ENCODE measurements at regions not wholly inside any gene's neighbourhood (a gene's known extent, or its start where the extent isn't known, plus 50 kb on each side); places are given as distances from the start of the nearest gene placed in this dataset.

DNA sequence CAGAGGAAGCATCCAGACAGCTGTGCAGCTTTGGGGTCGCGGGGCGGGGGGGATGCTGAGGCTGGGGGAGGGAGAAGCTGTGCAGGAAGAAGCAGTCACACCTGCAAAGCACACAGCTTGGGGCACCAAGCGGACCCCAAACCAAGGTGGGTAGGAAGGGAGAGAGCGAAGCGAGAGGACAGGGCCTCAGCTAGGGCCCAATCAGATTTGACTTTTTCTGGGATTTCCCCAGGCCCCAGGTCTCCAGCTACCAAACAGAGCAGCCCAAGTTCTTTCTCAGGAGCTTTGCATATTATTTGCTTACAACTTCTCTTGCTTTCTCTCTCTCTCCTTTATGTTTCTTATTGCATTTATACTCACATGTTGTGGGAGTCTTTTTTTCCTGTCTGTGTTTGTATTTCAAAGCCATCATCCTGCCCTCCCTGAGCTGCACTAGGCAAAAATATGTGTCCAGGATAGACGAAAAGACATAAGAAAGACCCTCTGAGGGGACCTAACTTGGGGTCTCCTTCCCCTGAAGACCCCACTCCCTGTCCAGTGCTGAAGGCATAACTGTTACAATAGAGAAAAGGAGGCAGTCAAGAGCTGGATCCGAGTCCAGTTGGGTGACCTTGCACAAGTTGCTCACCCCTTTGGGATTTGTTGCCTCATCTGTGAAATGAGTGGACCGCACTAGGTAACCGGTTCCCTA lies 50.6 kb upstream of the SMNDC1 start:
- DNase-seq = no peak
- TF ChIP-seq, protein P1, sequence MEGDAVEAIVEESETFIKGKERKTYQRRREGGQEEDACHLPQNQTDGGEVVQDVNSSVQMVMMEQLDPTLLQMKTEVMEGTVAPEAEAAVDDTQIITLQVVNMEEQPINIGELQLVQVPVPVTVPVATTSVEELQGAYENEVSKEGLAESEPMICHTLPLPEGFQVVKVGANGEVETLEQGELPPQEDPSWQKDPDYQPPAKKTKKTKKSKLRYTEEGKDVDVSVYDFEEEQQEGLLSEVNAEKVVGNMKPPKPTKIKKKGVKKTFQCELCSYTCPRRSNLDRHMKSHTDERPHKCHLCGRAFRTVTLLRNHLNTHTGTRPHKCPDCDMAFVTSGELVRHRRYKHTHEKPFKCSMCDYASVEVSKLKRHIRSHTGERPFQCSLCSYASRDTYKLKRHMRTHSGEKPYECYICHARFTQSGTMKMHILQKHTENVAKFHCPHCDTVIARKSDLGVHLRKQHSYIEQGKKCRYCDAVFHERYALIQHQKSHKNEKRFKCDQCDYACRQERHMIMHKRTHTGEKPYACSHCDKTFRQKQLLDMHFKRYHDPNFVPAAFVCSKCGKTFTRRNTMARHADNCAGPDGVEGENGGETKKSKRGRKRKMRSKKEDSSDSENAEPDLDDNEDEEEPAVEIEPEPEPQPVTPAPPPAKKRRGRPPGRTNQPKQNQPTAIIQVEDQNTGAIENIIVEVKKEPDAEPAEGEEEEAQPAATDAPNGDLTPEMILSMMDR (IDR thresholded peaks at IDR 0.05; ENCODE audit: unreplicated experiment) = no peak
- intact Hi-C loops (cut with micrococcal nuclease; ENCODE audit: unreplicated experiment) = loop anchor here (2.0 to 5.0 kb wide), 4 partner anchors 42 to 146 kb away; no protein-coding TSS in a partner anchor
- BruUV-seq (replicated peaks) = no TSS peak
- no peaks in the 10 kb centered on the region for H3K27me3 Mint-ChIP-seq (ENCODE audit: unreplicated experiment)
- H3K4me3 Mint-ChIP-seq (ENCODE audit: low read depth, unreplicated experiment) = no peak overlapping the region
- peaks cover 38% of the 10 kb centered on the region for H3K4me1 Mint-ChIP-seq (ENCODE audit: low read depth, unreplicated experiment)
- H3K36me3 Mint-ChIP-seq (ENCODE audit: insufficient read depth, unreplicated experiment) = no peaks in the 10 kb centered on the region
- H3K27ac Mint-ChIP-seq (ENCODE audit: unreplicated experiment) = no peak overlapping the region
- CTCF ChIA-PET = interaction anchor here (1.2 to 2.1 kb wide), 3 partner anchors 29 to 60 kb away, joined by 4 to 10 read pairs (median 7); no protein-coding TSS in a partner anchor
- H3K9me3 Mint-ChIP-seq (ENCODE audit: low read depth, unreplicated experiment) = no peaks in the 10 kb centered on the region

DNA sequence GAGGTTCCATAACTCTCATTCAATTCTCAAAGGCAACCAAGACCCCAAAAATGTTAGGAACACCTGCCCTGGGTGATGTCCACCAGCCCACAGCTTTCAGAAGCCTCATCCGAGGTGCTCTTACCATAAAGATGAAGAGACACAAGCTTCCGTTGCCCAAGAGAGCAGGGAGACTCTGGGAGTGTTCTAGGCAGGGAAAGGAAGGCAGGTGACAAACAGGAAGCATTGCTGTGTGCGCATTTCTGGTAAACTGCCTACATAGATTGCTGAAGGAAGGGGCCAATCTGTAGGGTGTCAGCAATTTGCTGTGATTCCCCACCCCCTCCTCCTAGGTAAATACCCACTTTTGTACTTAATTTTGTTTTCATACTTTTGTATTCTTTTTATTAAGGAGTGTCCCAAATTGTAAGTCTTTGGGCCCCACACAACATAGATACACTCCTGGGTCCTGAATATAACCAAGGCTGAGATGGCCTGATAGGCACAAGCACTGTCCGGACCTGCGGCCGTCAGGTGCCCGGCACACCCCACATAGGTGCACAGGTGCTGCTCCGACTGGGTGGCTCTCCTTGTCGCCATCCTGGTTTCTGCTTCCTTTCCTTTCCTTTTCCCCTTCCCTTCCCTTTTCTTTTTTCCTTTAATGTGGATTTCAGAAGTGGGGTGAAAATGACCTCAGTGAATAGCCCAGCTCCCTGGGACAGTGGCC lies 51.4 kb upstream of the SMNDC1 start:
- intact Hi-C loops (cut with micrococcal nuclease; ENCODE audit: unreplicated experiment) = loop anchor here (2.0 to 5.0 kb wide), 4 partner anchors 41 to 145 kb away; no protein-coding TSS in a partner anchor
- Mint-ChIP-seq H3K9me3 (ENCODE audit: low read depth, unreplicated experiment) (no peaks in the 10 kb centered on the region), H3K27ac (ENCODE audit: unreplicated experiment) (peak overlapping the region; percentile 5), H3K27me3 (ENCODE audit: unreplicated experiment) (no peaks in the 10 kb centered on the region), H3K36me3 (ENCODE audit: insufficient read depth, unreplicated experiment) (no peaks in the 10 kb centered on the region), H3K4me1 (ENCODE audit: low read depth, unreplicated experiment) (peaks cover 38% of the 10 kb centered on the region), H3K4me3 (ENCODE audit: low read depth, unreplicated experiment) (peak overlapping the region; percentile 9)
- CTCF ChIA-PET = interaction anchor here (1.2 to 2.1 kb wide), 3 partner anchors 30 to 60 kb away, joined by 3 to 10 read pairs (median 4); no protein-coding TSS in a partner anchor
- TF ChIP-seq, protein P1 (IDR thresholded peaks at IDR 0.05; ENCODE audit: unreplicated experiment) = no peak
- no TSS peak for BruUV-seq (replicated peaks)
- DNase-seq = no peak

DNA sequence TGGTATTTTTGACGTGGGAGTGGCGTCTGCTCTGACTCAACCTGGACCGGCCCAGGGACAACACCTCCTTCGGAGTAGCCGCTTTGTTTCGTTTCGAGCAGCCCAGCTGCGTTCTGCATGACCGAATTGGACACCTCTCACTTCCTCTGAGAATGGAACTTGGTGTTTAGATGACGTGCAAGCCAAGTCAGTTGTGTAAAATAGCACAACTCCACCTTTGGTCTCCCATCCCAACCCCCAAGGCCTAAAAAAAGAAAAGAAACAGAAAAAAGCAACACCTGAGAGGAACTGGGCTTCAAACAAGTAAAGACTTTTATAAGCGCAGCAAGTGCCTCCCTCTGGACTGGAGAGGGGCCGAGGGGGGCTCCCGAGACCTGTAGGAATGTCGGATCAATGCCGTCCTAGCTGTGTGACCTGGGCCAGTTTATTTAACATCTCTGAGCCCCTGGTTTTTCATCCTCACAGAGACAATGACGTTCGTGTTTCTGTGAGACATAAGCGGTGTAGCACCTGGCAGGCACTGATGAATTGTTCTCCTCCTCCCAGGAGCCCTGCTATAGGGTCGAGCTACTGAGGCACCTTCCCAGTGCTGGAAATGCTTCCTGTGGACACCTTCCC lies 52.0 kb upstream of the SMNDC1 start:
- DNase-seq = peak; percentile 61
- peak overlapping the region; percentile 5 for H3K27ac Mint-ChIP-seq (ENCODE audit: unreplicated experiment)
- H3K36me3 Mint-ChIP-seq (ENCODE audit: insufficient read depth, unreplicated experiment) = no peaks in the 10 kb centered on the region
- intact Hi-C loops (cut with micrococcal nuclease; ENCODE audit: unreplicated experiment) = loop anchor here (5.0 kb wide), 3 partner anchors 41 to 56 kb away; no protein-coding TSS in a partner anchor
- H3K27me3 Mint-ChIP-seq (ENCODE audit: unreplicated experiment) = no peaks in the 10 kb centered on the region
- H3K9me3 Mint-ChIP-seq (ENCODE audit: low read depth, unreplicated experiment) = no peaks in the 10 kb centered on the region
- H3K4me3 Mint-ChIP-seq (ENCODE audit: low read depth, unreplicated experiment) = peak overlapping the region; percentile 9
- CTCF ChIA-PET = interaction anchor here (1.2 to 1.4 kb wide), 2 partner anchors 30 to 39 kb away, joined by 3 to 4 read pairs; no protein-coding TSS in a partner anchor
- peaks cover 42% of the 10 kb centered on the region for H3K4me1 Mint-ChIP-seq (ENCODE audit: low read depth, unreplicated experiment)
- TF ChIP-seq, protein P1 (IDR thresholded peaks at IDR 0.05; ENCODE audit: unreplicated experiment) = no peak
- TSS peak; percentile 92 for BruUV-seq (replicated peaks)

DNA sequence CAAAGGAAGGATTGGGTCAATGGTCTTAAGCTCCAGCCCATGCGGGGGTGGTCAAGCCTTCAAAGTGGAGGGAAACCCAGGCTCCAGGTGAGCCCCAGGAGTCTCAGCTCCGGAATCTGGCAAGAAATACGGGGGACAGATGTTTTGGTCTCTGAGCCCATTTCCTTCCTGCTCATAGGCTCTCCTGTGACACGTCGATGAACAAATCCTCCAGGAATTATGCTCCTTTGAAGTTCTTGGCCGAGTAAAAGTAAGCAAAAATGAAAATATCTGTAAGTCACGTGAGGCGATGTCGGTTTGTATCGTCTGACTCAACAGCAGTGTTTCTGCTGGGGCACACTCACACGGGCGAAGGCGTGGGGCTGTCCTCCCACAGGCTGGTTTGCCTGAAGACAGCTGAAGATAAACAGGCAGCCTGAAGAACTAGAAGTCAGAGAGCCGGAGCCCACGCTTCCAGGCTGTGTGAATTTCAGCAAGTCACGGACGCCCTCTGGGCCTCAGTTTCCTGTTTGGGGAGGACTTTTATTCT lies 52.6 kb upstream of the SMNDC1 start:
- TF ChIP-seq, protein P1 (IDR thresholded peaks at IDR 0.05; ENCODE audit: unreplicated experiment) = no peak
- intact Hi-C loops (cut with micrococcal nuclease; ENCODE audit: unreplicated experiment) = loop anchor here (5.0 kb wide), 3 partner anchors 40 to 55 kb away; no protein-coding TSS in a partner anchor
- H3K4me1 Mint-ChIP-seq (ENCODE audit: low read depth, unreplicated experiment) = peaks cover 47% of the 10 kb centered on the region
- no peaks in the 10 kb centered on the region for H3K27me3 Mint-ChIP-seq (ENCODE audit: unreplicated experiment)
- H3K36me3 Mint-ChIP-seq (ENCODE audit: insufficient read depth, unreplicated experiment) = no peaks in the 10 kb centered on the region
- H3K4me3 Mint-ChIP-seq (ENCODE audit: low read depth, unreplicated experiment) = no peak overlapping the region
- CTCF ChIA-PET = interaction anchor here (1.2 kb wide), 1 partner anchor 38 kb away, joined by 3 read pairs; no protein-coding TSS in a partner anchor
- no peaks in the 10 kb centered on the region for H3K9me3 Mint-ChIP-seq (ENCODE audit: low read depth, unreplicated experiment)
- BruUV-seq (replicated peaks) = no TSS peak
- no peak for DNase-seq
- no peak overlapping the region for H3K27ac Mint-ChIP-seq (ENCODE audit: unreplicated experiment)
